ENCODE measurements at regions not wholly inside any gene's neighbourhood (a gene's known extent, or its start where the extent isn't known, plus 50 kb on each side); places are given as distances from the start of the nearest gene placed in this dataset.

- TF ChIP-seq CTCF (conservative IDR thresholded peaks at IDR 0.05; ENCODE audit: low read depth, low read length): no peak
- TF ChIP-seq EZH2phosphoT487 (IDR thresholded peaks at IDR 0.05; ENCODE audit: borderline replicate concordance, low read length): no peak
- no peak for TF ChIP-seq EZH2 (IDR thresholded peaks at IDR 0.05; ENCODE audit: low read length, unreplicated experiment)
Observed at GRCh38 chr4:46550471-46550870, 160.5 kb upstream of the GABRA2 start.
